Activated naive CD4-positive, alpha-beta T cell treated with anti-CD3 and anti-CD28 coated beads, Interleukin-2, amount 10 ng/mL, durations not matched to agents 7 days and 5 days (primary cell): ENCODE measurements at regions not wholly inside any gene's neighbourhood (a gene's known extent, or its start where the extent isn't known, plus 50 kb on each side); places are given as distances from the start of the nearest gene placed in this dataset.
A peak's percentile ranks its signal among the peaks of the same experiment; 100 is the strongest.
"Not testable (repeated sequence)": the region's sequence is repeated elsewhere in the genome, so short reads cannot be mapped to it uniquely, and the experiment has no call there.

ENCODE experiments used
- CTCF ChIA-PET: fragments of 350-600 bp; sonication (Branson Sonifier 250); formaldehyde crosslinking; loops from one replicate; lab custom pipeline; 2021; ENCODE audit warnings: antibody characterized with exemption; lab: Charles Lee
- DNase-seq: peaks from one replicate; pipeline ENCODE4 v3.0.0-alpha.2; 2020
- H3K27ac Mint-ChIP-seq: one replicate; pipeline ENCODE4 v1.8.0; 2021; ENCODE audit warnings: mild to moderate bottlenecking, moderate library complexity, mixed read lengths
- H3K27me3 Mint-ChIP-seq: one replicate; pipeline ENCODE4 v1.8.0; 2021; ENCODE audit warnings: mild to moderate bottlenecking, mixed read lengths
- H3K36me3 Mint-ChIP-seq: one replicate; pipeline ENCODE4 v1.8.0; 2021; ENCODE audit warnings: mixed read lengths
- H3K4me1 Mint-ChIP-seq: one replicate; pipeline ENCODE4 v1.8.0; 2021; ENCODE audit warnings: mixed read lengths
- H3K4me3 Mint-ChIP-seq: one replicate; pipeline ENCODE4 v1.8.0; 2021; ENCODE audit warnings: mild to moderate bottlenecking, moderate library complexity, mixed read lengths
- H3K9me3 Mint-ChIP-seq: one replicate; pipeline ENCODE4 v1.8.0; 2021; ENCODE audit warnings: mixed read lengths

GRCh38 chr4:123599920-123600810 lies 203.6 kb downstream of the SPRY1 start:
- Mint-ChIP-seq H3K9me3 (peaks cover 5% of the 10 kb centered on the region), H3K27me3 (no peaks in the 10 kb centered on the region), H3K4me1 (peaks cover 34% of the 10 kb centered on the region), H3K4me3 (peak overlapping the region; percentile 16), H3K36me3 (peaks cover 3% of the 10 kb centered on the region), H3K27ac (peak overlapping the region; percentile 75)
- DNase-seq, result peak; percentile 63
- CTCF ChIA-PET, result interaction anchor here (1.0 to 1.2 kb wide), 2 partner anchors 17 to 35 kb away, joined by 3 to 5 read pairs; no protein-coding TSS in a partner anchor

GRCh38 chr4:123600987-123601904 lies 204.7 kb downstream of the SPRY1 start:
- H3K9me3 Mint-ChIP-seq, result peaks cover 5% of the 10 kb centered on the region
- H3K27ac Mint-ChIP-seq, result no peak overlapping the region
- peaks cover 3% of the 10 kb centered on the region for H3K36me3 Mint-ChIP-seq
- CTCF ChIA-PET, result no interaction called here
- no peak for DNase-seq
- no peaks in the 10 kb centered on the region for H3K27me3 Mint-ChIP-seq
- no peak overlapping the region for H3K4me3 Mint-ChIP-seq
- peaks cover 36% of the 10 kb centered on the region for H3K4me1 Mint-ChIP-seq

GRCh38 chr4:123602007-123602406 lies 205.4 kb downstream of the SPRY1 start:
- Mint-ChIP-seq H3K27ac (no peak overlapping the region), H3K27me3 (no peaks in the 10 kb centered on the region), H3K4me3 (no peak overlapping the region), H3K4me1 (peaks cover 44% of the 10 kb centered on the region), H3K36me3 (peaks cover 3% of the 10 kb centered on the region), H3K9me3 (peaks cover 5% of the 10 kb centered on the region)
- DNase-seq, result no peak
- CTCF ChIA-PET, result no interaction called here

- Mint-ChIP-seq H3K36me3 (peaks cover 3% of the 10 kb centered on the region), H3K27ac (no peak overlapping the region), H3K4me3 (no peak overlapping the region), H3K27me3 (no peaks in the 10 kb centered on the region), H3K4me1 (peaks cover 52% of the 10 kb centered on the region), H3K9me3 (peaks cover 5% of the 10 kb centered on the region)
- CTCF ChIA-PET, result no interaction called here
- no peak for DNase-seq
Measured at GRCh38 chr4:123603165-123603564, 206.6 kb downstream of the SPRY1 start.

GRCh38 chr4:123605797-123606196 lies 209.2 kb downstream of the SPRY1 start:
- H3K9me3 Mint-ChIP-seq, H3K4me3 Mint-ChIP-seq, H3K27ac Mint-ChIP-seq, CTCF ChIA-PET, H3K36me3 Mint-ChIP-seq, H3K27me3 Mint-ChIP-seq, DNase-seq: not testable (repeated sequence)
- peaks cover 30% of the 10 kb centered on the region for H3K4me1 Mint-ChIP-seq

GRCh38 chr4:123606336-123606735 lies 209.7 kb downstream of the SPRY1 start:
- Mint-ChIP-seq H3K9me3 (peaks cover 3% of the 10 kb centered on the region), H3K36me3 (peaks cover 1% of the 10 kb centered on the region), H3K4me3 (no peak overlapping the region), H3K27me3 (no peaks in the 10 kb centered on the region), H3K27ac (no peak overlapping the region), H3K4me1 (peaks cover 26% of the 10 kb centered on the region)
- no peak for DNase-seq
- CTCF ChIA-PET, result no interaction called here

GRCh38 chr4:123606946-123607542 lies 210.4 kb downstream of the SPRY1 start:
- no peaks in the 10 kb centered on the region for H3K27me3 Mint-ChIP-seq
- peak overlapping the region; percentile 39 for H3K27ac Mint-ChIP-seq
- no peak for DNase-seq
- H3K4me3 Mint-ChIP-seq, result no peak overlapping the region
- peaks cover 1% of the 10 kb centered on the region for H3K36me3 Mint-ChIP-seq
- peaks cover 22% of the 10 kb centered on the region for H3K4me1 Mint-ChIP-seq
- CTCF ChIA-PET, result no interaction called here
- peaks cover 3% of the 10 kb centered on the region for H3K9me3 Mint-ChIP-seq

GRCh38 chr4:123609829-123610228 lies 213.2 kb downstream of the SPRY1 start:
- Mint-ChIP-seq H3K9me3 (no peaks in the 10 kb centered on the region), H3K4me1 (peaks cover 18% of the 10 kb centered on the region), H3K27ac (no peak overlapping the region), H3K36me3 (no peaks in the 10 kb centered on the region), H3K4me3 (no peak overlapping the region), H3K27me3 (no peaks in the 10 kb centered on the region)
- DNase-seq, result no peak
- CTCF ChIA-PET, result no interaction called here

GRCh38 chr4:123613586-123614344 lies 217.2 kb downstream of the SPRY1 start:
- no peaks in the 10 kb centered on the region for H3K27me3 Mint-ChIP-seq
- no peak for DNase-seq
- no peak overlapping the region for H3K4me3 Mint-ChIP-seq
- H3K9me3 Mint-ChIP-seq, result no peaks in the 10 kb centered on the region
- H3K36me3 Mint-ChIP-seq, result no peaks in the 10 kb centered on the region
- peaks cover 11% of the 10 kb centered on the region for H3K4me1 Mint-ChIP-seq
- CTCF ChIA-PET, result no interaction called here
- no peak overlapping the region for H3K27ac Mint-ChIP-seq

GRCh38 chr4:123615901-123616300 lies 219.3 kb downstream of the SPRY1 start:
- CTCF ChIA-PET, result no interaction called here

GRCh38 chr4:123616951-123617461 lies 220.4 kb downstream of the SPRY1 start:
- CTCF ChIA-PET, result interaction anchor here (0.6 to 1.6 kb wide), 3 partner anchors 17 to 263 kb away, joined by 3 to 6 read pairs (median 4); no protein-coding TSS in a partner anchor
- Mint-ChIP-seq H3K9me3 (no peaks in the 10 kb centered on the region), H3K36me3 (no peaks in the 10 kb centered on the region), H3K27ac (no peak overlapping the region), H3K4me1 (peaks cover 13% of the 10 kb centered on the region), H3K4me3 (no peak overlapping the region), H3K27me3 (no peaks in the 10 kb centered on the region)
- DNase-seq, result peak; percentile 46

More at GRCh38 chr4:123615901-123616300, 219.3 kb downstream of the SPRY1 start:
- Mint-ChIP-seq H3K4me1 (peaks cover 11% of the 10 kb centered on the region), H3K4me3 (no peak overlapping the region), H3K27ac (no peak overlapping the region), H3K27me3 (no peaks in the 10 kb centered on the region), H3K9me3 (no peaks in the 10 kb centered on the region), H3K36me3 (no peaks in the 10 kb centered on the region)
- DNase-seq, result no peak

GRCh38 chr4:123617791-123618190 lies 221.2 kb downstream of the SPRY1 start:
- H3K4me3 Mint-ChIP-seq, result no peak overlapping the region
- H3K4me1 Mint-ChIP-seq, result peaks cover 13% of the 10 kb centered on the region
- H3K27ac Mint-ChIP-seq, result no peak overlapping the region
- CTCF ChIA-PET, result interaction anchor here (0.9 to 1.6 kb wide), 2 partner anchors 18 to 53 kb away, joined by 3 to 6 read pairs; no protein-coding TSS in a partner anchor
- no peak for DNase-seq
- no peaks in the 10 kb centered on the region for H3K27me3 Mint-ChIP-seq
- H3K36me3 Mint-ChIP-seq, result no peaks in the 10 kb centered on the region
- no peaks in the 10 kb centered on the region for H3K9me3 Mint-ChIP-seq

- no peak overlapping the region for H3K4me3 Mint-ChIP-seq
- no peak overlapping the region for H3K27ac Mint-ChIP-seq
- H3K27me3 Mint-ChIP-seq, result no peaks in the 10 kb centered on the region
- peaks cover 13% of the 10 kb centered on the region for H3K4me1 Mint-ChIP-seq
- H3K36me3 Mint-ChIP-seq, result no peaks in the 10 kb centered on the region
- DNase-seq, result no peak
- no peaks in the 10 kb centered on the region for H3K9me3 Mint-ChIP-seq
- CTCF ChIA-PET, result interaction anchor here (1.6 kb wide), 1 partner anchor 54 kb away, joined by 6 read pairs; no protein-coding TSS in a partner anchor
Measured at GRCh38 chr4:123618606-123619005, 222.0 kb downstream of the SPRY1 start.
